Astrocyte of the spinal cord (primary cell): ENCODE measurements at regions not wholly inside any gene's neighbourhood (a gene's known extent, or its start where the extent isn't known, plus 50 kb on each side); places are given as distances from the start of the nearest gene placed in this dataset.
"Not testable (repeated sequence)": the region's sequence is repeated elsewhere in the genome, so short reads cannot be mapped to it uniquely, and the experiment has no call there.

Experiments
- DNase-seq: peaks from one replicate; pipeline ENCODE4 v3.0.0; 2011; ENCODE audit warnings: low read depth, low spot score
- H3K4me3 ChIP-seq: 2 replicates; pipeline ENCODE4 v1.5.1; 2011; ENCODE audit warnings: low read depth, mild to moderate bottlenecking, low read length, moderate library complexity
- in situ Hi-C: cut with HindIII; loops from 2 replicates; pipeline ENCODE4 v1.10.0; 2017; ENCODE audit warnings: low sequenced_read_pairs
- TF ChIP-seq, protein P1 (sequence below): IDR thresholded peaks from 2 replicates; pipeline ENCODE4 v1.5.1; 2012; ENCODE audit warnings: low read depth, mild to moderate bottlenecking, low read length, inconsistent platforms

DNA sequence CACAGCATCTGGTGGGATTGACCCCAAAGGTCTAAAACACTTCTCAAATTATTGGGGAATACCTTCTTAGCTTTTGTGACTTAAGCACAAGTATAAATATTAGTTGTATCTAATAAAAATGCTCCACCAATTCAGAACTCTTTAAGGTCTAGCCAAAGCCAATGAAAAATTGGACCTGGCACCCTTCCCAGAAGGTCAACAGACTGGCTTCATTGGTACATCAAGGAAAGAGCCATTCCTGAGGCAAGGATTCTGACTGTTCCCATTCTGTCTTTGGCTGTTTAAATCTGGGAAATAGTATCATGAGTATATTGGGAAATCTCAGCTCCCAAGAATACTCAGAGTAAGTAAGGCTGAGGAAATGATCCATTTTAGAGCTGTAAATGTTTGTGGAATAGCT, 153.0 kb upstream of the TRPC5 start:
- in situ Hi-C loops: no loop called here
- TF ChIP-seq, protein P1, sequence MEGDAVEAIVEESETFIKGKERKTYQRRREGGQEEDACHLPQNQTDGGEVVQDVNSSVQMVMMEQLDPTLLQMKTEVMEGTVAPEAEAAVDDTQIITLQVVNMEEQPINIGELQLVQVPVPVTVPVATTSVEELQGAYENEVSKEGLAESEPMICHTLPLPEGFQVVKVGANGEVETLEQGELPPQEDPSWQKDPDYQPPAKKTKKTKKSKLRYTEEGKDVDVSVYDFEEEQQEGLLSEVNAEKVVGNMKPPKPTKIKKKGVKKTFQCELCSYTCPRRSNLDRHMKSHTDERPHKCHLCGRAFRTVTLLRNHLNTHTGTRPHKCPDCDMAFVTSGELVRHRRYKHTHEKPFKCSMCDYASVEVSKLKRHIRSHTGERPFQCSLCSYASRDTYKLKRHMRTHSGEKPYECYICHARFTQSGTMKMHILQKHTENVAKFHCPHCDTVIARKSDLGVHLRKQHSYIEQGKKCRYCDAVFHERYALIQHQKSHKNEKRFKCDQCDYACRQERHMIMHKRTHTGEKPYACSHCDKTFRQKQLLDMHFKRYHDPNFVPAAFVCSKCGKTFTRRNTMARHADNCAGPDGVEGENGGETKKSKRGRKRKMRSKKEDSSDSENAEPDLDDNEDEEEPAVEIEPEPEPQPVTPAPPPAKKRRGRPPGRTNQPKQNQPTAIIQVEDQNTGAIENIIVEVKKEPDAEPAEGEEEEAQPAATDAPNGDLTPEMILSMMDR: no peak
- no peak for DNase-seq
- no peak overlapping the region for H3K4me3 ChIP-seq

DNA sequence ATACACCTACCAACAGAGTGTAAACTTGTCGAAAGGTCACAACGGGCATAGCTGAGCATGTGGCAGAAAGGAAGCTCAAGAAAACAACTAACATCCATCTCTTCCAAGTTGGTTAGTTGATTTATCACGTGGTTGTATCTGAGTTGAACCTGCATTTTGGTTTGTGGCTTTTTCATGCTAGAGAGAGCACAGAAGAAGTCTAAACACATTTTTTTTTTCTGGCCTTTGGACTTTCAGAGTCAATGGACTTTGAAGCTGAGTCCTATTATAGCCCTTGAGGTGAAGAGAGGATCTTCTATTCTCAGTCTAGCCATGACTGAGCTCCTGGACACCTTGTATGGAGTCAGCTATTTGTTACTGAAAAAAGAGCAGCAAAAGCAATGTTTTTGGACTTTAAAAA, 150.6 kb upstream of the TRPC5 start:
- no peak overlapping the region for H3K4me3 ChIP-seq
- no peak for DNase-seq
- in situ Hi-C loops: no loop called here
- TF ChIP-seq, protein P1: no peak

DNA sequence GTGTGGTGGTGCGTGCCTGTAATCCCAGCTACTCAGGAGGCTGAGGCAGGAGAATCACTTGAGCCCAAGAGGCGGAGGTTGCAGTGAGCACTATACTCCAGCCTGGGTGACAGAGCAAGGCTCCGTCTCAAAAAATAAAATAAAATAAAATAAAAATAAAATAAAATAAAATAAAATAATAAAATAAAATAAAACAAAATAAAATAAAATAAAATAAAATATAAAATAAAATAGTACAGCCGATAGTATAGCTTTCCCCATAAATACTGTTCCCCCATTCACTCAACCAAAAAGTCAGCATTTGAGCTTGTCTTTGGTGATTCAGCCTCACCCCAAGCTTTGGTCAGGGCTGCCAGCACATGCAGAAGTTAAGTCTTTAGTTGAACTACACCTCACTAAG, 144.2 kb upstream of the TRPC5 start:
- in situ Hi-C loops, DNase-seq, H3K4me3 ChIP-seq: not testable (repeated sequence)

- no peak overlapping the region for H3K4me3 ChIP-seq
- in situ Hi-C loops: no loop called here
- no peak for DNase-seq
- TF ChIP-seq, protein P1: no peak
Measured at GRCh38 chrX:112223391-112223790, 140.8 kb upstream of the TRPC5 start.

DNA sequence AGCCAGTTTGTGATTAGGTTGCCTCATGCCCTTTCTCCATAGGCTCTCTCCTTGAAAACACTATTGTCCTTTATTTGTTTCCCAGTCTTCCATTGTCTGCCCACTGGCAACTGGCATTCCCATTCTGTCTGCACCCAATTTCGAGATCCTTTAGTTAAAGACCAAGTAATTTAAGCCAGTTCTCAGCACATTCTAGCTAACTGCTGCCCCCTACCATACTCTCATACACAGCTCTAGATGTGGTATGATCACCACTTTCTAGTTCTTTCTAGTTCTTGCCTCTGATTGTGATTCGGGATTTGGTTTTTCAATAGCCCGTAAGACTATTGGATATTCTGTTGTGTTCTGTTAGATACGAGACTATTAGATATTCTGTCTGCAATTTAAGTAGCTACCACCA, 135.8 kb upstream of the TRPC5 start:
- TF ChIP-seq, protein P1: no peak
- in situ Hi-C loops: no loop called here
- no peak for DNase-seq
- no peak overlapping the region for H3K4me3 ChIP-seq

GRCh38 chrX:112211459-112211858, 128.9 kb upstream of the TRPC5 start:
- peak; percentile 13 for DNase-seq
- TF ChIP-seq, protein P1: no peak
- no peak overlapping the region for H3K4me3 ChIP-seq
- in situ Hi-C loops: no loop called here

GRCh38 chrX:112197840-112198239, 115.3 kb upstream of the TRPC5 start:
- H3K4me3 ChIP-seq: no peak overlapping the region
- no peak for DNase-seq
- in situ Hi-C loops: no loop called here
- TF ChIP-seq, protein P1: no peak
